HTR-8/SVneo (cell line): ENCODE measurements at regions not wholly inside any gene's neighbourhood (a gene's known extent, or its start where the extent isn't known, plus 50 kb on each side); places are given as distances from the start of the nearest gene placed in this dataset.

Experiments used
- DNase-seq: peaks from one replicate; pipeline ENCODE4 v3.0.0; 2011; ENCODE audit warnings: low spot score, mixed read lengths; ENCODE audit not compliant: insufficient read length
- FAIRE-seq: peaks from 2 replicates; lab custom pipeline; 2011; peaks lifted over from hg19 to GRCh38; lab: Jason Lieb, UNC

DNA sequence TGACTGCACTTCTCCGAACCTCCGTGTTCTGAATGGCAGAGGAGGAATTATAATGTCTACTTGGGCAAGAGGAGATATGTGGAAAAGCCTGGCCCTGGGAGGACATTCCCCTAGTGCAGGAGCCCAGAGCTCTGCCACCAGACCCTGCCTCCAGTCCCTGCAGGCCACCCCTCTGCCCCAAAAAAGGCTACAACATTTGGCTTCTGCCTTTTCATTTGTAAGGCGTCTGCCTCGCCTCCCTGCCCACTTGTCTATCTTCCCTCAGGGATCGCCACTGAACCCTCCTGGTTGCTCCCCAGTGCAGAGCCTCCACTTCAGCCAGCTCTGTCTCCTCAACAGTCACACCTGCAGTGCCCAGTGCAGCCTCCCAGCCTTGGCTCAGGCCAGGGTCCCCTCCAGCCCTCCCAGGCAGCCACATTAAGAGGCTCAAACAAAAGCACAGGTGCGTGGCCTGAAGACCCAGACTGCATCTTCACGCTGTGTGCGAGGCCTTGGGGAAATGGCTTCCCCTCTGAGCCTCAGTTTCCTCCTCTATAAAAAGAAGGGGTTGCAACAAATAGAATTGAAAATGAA, 125.9 kb upstream of the SMAD3 start:
- no peak for FAIRE-seq
- DNase-seq, result no peak

DNA sequence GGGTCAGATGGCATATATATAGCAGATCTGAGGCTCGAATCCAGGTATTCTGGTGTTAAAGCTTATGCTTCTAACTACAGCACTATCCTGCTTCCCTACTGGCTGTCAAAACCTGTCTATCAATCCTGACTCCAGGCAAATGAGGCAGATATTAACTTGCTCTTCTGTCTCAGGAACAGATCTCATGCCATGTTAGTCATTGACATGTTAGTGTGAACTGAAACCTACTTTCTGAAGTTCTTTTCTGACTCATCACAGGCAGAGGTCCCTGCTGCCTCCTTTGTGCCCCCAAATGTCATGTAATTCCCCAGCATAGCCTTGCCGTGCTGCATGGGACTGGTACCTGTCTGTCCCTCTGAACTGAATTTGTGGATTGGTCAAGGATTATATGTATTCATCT, 125.0 kb upstream of the SMAD3 start:
- FAIRE-seq, result no peak
- DNase-seq, result no peak

DNA sequence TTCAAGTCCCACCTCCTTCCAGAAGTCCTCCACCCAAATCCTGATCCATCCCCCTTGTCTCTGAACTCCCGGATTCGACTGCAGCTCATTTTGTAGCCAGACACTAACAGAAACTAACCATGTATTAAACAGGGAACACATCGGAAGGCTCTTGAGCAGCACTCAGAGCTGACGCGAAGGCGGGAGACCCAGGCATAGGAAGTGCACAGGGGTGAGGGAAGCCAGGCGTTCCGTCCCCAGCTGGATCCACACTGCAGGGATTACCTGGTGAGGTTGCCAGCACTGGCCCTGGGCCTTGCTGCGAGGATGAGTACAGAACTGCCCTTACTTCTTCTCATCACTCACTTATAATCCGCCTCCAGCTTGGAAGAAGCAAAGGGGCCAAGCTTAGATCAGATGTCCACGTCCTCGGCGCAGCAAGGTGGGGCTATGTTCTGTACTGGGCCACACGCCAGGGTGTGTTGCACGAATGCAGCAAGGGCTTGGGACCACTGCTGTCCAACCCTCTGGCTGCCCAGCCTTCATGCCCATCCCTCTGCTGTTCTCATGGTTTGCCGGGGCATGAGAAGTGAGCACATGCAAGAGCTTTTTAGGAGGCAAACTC, 124.2 kb upstream of the SMAD3 start:
- DNase-seq (no peak), FAIRE-seq (no peak)

DNA sequence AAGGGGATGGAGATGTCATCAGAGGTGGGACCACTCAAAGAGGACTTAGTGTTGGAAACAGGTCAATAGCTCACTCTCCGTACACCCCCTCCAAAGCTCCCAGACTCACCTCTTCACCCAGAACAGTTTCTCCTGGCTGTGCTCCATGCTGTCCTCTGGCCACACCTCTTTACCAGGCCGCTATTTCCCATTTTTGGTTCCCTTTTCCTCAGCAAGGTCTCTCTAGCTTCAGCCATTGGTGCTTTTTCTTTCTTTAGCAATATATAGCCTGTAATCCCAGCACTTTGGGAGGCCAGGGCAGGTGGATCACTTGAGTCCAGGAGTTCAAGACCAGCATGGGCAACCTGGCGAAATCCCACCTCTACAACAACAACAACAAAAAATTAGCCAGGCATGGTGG, 123.6 kb upstream of the SMAD3 start:
- FAIRE-seq, result no peak
- DNase-seq, result no peak

DNA sequence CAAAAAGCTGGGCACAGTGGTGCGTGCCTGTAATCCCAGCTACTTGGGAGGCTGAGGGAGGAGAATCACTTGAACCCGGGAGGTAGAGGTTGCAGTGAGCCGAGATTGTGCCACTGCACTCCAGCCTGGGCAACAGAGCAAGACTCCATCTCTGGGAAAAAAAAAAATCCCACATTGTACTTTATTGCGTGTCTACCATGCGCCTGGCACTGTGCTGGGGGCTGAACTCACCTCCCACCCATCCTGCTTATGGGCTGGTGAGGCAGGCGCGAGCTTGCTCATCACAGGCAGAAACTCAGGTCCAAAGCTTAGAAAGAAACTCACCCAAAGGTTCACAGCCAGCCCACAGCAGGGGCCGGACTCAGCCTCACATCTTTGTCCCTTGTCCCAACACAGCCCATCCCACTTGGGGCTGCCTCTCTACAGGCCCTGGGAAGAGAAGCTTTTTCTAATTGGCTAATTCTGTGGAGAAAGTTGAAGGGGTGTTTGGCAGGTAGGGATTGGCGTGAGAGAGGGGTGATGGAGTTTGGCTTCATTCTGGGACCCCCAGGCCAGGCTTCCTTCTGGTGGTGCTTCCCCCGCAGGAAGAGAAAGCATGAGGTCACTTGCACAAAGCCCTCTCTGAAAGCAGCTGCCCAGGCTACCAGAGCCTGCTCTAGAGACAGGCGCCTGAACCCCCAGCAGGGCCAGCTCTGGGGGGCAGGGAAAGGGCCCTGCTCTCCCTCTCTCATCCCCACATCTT, 122.6 kb upstream of the SMAD3 start:
- DNase-seq (no peak), FAIRE-seq (no peak)

DNA sequence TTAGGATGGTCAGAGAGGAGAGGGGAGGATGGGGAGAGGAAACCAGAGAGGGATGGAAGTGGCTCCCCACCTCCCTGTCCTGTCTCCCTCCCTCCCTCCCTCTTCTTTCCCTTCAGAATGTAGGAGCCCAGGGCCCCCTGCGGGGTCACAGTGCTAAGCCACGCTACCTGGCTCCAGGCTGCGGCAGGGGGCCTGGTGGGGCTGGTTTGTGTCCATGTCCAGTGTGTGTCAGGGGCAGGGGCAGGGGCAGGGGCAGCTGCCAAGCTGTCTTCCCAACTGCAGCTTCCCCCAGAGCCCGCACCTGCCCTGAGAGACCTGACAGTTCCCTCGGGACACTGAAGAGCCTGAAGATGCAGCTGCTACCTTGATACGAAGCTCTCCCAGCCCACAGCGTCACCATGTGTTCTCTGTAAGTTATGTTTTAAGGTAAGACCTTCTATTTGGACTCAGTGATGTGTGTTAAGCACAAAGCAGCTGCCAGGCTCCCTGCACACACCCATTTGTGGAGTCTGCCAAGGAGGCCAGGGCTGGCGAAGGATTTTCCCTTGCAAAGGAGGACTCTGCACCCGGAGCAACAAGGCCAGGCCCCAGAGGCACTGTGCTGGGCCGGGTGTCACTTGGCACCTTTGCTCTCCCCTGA, 121.8 kb upstream of the SMAD3 start:
- FAIRE-seq, result no peak
- no peak for DNase-seq

DNA sequence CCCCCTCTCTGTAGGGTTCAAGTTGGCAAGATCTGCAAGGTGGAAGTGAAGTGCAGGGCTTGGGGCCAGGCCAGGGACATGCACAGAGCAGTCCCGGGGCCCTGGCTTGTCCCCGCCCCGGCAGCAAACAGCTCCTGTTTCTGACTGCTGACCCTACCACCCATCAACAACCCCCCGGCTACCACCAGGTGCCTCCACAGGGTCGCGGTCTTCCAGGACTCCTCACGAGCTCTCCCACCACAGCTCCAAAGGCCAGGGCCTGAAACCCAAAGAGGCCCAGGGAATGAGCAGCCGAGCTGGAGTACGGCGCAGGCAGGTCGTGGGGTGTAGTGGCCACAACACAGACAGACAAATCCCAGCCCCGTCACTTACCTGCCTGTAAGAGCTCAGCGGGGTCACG, 121.3 kb upstream of the SMAD3 start:
- DNase-seq, result no peak
- no peak for FAIRE-seq

DNA sequence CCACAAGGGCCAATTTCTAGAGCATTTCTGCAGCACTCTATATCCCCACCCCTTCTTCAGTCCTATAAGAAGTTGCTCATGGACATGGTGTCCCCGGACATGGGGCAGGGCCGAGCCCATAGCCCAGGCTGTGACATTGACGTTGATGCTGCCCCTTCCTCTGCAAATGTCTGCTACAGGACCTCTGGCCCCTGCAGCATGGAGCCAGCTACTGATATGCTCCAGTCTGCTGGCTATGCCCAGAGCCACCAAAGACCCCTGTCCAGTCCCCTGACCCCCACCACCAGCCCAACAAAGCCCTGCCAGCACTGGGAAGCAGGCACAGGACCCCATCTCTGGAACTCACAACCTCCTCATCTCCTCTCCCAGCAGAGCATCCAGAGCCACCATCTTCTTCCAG, 120.1 kb upstream of the SMAD3 start:
- DNase-seq (no peak), FAIRE-seq (no peak)

DNA sequence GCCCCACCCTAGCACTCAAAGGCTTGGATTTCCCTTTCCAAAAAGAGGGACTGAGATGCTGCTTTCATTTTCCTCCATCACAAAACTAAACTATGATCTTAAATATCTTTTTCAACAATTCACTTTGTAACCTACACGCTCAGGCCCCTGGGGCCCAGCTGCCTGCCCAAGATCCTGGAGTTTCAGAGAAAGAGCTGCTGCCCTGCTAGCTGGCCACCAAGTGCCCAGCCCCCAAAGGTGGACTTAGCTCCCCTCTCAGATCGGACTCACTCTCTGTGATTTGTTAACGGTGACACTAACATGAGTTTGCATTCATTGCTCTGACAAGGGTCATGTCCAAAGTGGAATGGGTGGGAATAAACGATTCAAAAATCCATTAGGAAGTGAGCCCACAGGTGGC, 119.6 kb upstream of the SMAD3 start:
- no peak for FAIRE-seq
- DNase-seq, result no peak

DNA sequence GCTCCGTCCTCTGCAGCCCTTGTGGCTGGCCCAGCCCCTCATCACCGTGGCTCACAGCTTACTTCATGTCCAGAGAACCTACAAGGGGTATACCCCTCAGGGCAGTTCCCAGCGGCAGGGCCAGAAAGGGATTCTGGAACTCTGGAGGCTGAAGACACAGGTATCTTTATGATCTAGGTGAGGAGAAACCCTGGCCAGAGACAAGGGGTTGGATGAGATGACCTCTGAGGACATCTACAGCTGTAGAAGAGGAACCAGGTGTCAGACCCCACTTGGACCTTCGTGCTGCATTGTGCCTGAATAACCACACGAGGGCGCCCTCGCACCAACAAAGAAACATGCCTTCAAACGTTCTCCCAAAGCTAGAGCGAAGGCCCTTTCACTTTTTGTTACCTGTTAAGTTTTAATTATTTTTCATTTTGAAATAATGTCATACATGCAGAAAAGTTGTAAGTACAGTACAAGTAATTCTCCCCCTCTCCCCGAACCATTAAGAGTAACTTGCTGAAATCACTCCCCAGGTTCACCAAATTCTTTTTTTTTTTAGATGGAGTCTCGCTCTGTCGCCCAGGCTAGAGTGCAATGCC, 118.7 kb upstream of the SMAD3 start:
- DNase-seq, result peak; percentile 78
- FAIRE-seq, result no peak

DNA sequence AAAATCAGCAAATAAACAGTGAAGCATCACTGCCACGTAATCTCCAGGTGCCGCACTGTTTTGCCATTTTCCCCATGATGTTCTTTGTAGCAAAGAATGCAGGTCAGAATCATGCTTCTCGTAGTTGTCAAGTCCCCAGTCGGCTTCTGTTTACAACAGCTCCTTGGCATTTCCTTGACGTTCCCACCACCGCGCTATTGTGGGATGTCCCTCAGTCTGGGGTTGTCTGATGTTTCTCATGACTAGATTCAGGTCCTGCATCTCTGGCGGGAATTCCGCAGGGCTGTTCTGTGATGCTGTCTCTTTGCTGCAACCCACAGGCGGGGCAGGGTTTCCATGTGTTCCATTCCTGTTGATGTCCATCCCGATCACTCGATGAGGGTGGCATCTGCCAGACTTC, 117.9 kb upstream of the SMAD3 start:
- DNase-seq (no peak), FAIRE-seq (peak; percentile 9)

DNA sequence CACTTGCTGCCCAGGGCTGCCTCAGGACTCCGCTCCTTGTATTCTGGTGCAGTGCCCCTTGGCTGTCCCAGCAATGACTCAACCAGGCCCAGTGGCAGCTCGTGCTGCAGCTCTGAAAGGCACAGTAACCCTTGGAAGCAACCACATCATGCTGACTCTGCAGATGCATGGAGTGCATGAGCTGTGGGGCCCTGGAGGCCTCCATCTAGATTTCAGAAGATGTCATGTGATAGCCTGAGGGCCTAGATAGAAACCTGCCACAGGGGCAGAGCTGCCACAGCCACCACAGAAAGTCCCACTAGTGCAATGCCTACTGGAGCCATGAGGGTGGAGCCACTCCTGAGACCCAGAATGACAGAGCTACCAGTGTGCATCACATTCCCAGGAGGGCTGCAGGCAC, 117.1 kb upstream of the SMAD3 start:
- DNase-seq, result peak; percentile 25
- peak; percentile 46 for FAIRE-seq

DNA sequence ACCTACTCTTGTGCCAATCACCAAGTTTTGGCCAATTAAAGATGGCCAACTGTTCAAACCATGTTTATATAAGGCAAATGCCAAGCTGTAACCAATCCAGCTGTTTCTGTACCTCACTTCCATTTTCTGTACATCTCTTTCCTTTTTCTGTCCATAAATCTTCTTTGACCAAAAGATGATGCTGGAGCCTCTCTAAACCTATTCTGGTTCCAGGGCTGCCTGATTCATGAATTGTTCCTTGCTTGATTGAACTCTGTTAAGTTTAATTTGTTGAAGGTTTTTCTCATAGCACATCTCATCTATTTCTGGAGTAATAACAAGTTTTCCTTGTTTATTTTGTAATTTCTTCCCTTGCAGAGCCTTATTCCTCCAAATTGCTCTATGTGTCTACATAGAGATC, 115.3 kb upstream of the SMAD3 start:
- no peak for DNase-seq
- no peak for FAIRE-seq

DNA sequence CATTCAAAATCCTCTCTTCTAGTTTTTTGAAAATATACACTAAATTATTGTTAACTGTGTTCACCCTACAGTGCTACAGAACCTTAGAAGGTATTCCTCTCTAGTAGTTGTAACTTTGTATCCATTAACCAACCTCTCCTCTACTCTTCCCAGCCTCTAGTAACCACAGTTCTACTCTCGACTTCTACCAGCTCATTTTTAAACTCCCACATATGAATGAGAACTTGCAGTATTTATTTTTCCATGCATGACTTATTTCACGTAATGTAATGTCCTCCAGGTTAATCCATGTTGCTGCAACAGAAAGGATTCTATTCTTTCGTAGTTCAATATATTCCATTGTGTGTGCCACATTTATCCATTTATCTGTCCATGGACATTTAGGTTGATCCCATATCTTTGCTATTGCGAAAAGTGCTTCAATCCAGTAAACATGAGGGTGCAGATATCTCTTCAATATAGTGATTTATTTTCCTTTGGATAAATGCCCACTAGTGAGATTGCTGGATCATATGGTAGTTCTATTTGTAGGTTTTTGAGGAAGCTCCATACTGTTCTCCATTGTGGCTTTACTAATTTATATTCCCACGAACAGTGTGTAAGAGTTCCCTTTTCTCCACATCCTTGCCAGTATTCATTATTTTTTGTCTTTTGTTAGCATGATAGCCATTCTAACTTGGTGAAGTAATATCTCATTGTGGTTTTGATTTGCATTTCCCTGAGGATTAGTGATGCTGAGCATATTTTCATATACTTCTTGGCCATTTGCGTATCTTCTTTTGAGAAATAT, 113.7 kb upstream of the SMAD3 start:
- DNase-seq, result no peak
- no peak for FAIRE-seq

DNA sequence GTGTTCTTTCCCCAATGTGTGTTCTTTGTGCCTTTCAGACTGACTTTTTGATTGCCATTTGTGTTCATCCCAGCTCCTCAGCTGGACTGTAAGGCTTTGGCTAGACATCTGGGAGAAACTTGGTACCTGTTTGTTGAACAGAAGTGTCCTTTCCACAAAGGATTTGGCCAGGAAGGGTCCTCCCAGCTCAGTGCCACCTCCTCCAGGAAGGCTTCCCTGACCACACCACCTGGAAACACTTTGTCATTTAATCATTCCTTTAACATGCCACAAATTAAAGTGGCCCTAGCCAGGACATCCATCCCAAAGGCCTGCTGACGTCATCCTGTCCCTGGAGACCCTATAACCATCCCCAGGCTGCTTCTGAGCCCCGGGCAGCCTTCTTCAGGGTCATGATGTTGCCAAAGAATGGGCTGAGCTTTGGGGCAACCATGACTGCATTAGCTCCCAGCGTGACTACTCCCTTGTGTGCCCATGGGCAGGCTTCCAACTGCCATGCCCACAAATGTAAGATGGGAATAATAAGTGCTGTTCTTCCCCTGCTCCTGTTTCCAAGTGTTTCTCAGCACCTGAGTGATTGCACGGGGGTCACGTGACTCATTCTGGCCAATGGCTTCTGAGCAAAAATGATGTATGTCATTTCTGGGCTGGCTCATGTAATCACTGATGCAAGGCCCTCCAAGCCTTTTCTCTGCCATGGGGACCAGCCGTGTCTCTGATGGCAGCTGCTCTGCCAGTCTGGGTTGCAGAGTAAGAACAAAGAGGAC, 112.5 kb upstream of the SMAD3 start:
- no peak for DNase-seq
- no peak for FAIRE-seq

DNA sequence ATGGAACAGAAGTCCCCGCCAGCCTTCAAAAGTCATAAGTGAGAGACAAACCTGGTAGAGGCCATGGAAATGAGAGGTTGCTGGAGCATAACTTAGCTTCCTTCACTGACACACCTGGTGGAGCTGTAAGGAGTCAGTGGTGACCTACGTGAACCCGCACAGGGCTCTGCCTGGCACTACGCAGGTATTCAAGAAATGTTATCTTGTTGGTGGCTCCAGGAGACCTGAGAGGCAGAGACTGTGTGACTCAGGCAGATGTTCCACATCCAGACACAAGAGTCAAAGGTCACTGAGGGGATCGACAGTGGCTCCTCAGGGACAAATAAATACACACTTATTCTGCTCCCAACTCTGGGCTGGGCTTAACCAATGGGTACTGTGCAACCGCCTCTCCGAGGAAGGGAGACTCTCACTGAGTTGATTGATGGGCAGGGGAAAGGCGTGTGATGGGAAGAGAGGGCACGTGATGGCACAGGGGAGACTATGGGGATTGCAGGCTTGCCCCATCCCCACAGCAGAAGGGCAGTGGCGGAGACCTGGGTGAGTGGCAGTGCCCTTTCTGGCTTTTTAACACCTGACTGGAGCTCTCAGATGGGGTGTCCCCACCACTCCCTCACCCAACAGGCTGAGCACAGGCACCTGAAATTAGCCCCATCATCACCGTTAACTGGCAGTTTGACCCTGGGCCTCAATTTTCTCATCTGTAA, 111.7 kb upstream of the SMAD3 start:
- DNase-seq (no peak), FAIRE-seq (no peak)

DNA sequence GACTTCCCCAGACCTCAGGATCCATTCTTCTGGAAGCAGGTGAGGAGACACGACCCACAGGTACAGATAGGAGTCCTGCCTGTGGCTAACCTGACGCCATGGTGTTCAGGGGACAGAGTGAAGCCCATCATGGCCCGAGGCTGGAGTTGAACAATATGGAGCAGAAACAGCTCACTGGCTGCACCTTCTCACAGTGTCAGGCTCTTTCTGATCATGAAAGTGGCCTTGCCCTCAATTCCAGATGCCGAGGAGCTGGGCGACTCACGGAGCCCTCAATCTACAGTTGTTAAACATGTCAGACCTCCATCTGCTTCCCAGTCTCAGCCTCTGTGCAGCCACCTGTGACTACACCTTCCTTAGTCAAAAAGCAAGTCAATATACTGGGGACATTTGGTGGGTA, 110.8 kb upstream of the SMAD3 start:
- DNase-seq (no peak), FAIRE-seq (no peak)

DNA sequence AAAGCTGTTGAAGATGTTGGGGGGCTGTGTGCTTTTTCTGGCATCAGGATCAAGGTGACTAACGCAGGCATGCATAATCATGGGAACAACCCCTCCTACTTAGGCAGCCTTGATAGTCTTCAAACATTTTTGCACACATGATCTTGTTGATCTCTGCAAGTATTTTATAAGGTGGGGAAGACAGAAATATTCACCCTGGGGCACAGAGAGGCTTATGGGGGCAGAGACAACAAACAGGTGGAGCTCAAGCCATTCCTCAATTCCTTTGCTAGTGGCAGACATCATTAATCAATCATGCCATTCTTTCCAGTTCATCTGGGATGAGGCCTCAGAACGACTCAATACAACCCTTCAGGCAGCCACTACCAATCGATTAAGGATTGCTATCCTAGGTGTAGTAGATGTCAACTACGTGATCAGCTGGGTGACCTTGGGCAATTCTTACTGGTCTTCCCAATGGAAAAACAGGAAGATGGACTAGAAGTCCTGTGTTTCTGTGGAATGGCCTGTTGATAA, 110.3 kb upstream of the SMAD3 start:
- DNase-seq (no peak), FAIRE-seq (no peak)
